ENCODE measurements at regions not wholly inside any gene's neighbourhood (a gene's known extent, or its start where the extent isn't known, plus 50 kb on each side); places are given as distances from the start of the nearest gene placed in this dataset.

- no peaks in the 10 kb centered on the region for H3K4me1 Mint-ChIP-seq (ENCODE audit: low read depth)
- H3K9me3 Mint-ChIP-seq (ENCODE audit: low read depth): peaks cover 3% of the 10 kb centered on the region
- no peaks in the 10 kb centered on the region for H3K27me3 Mint-ChIP-seq
- peaks cover 1% of the 10 kb centered on the region for H3K36me3 Mint-ChIP-seq (ENCODE audit: insufficient read depth)
- TF ChIP-seq, protein P1, sequence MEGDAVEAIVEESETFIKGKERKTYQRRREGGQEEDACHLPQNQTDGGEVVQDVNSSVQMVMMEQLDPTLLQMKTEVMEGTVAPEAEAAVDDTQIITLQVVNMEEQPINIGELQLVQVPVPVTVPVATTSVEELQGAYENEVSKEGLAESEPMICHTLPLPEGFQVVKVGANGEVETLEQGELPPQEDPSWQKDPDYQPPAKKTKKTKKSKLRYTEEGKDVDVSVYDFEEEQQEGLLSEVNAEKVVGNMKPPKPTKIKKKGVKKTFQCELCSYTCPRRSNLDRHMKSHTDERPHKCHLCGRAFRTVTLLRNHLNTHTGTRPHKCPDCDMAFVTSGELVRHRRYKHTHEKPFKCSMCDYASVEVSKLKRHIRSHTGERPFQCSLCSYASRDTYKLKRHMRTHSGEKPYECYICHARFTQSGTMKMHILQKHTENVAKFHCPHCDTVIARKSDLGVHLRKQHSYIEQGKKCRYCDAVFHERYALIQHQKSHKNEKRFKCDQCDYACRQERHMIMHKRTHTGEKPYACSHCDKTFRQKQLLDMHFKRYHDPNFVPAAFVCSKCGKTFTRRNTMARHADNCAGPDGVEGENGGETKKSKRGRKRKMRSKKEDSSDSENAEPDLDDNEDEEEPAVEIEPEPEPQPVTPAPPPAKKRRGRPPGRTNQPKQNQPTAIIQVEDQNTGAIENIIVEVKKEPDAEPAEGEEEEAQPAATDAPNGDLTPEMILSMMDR (IDR thresholded peaks at IDR 0.05; ENCODE audit: unreplicated experiment): no peak
- no peak overlapping the region for H3K4me3 Mint-ChIP-seq (ENCODE audit: low read depth)
- DNase-seq (ENCODE audit: low spot score, unreplicated experiment): no peak
- H3K27ac Mint-ChIP-seq: no peak overlapping the region
These were observed 139.8 kb upstream of the TANK start for GRCh38 chr2:161020437-161020836.

GRCh38 chr2:161028581-161028980, 131.6 kb upstream of the TANK start:
- no peaks in the 10 kb centered on the region for H3K4me1 Mint-ChIP-seq (ENCODE audit: low read depth)
- no peak overlapping the region for H3K27ac Mint-ChIP-seq
- H3K4me3 Mint-ChIP-seq (ENCODE audit: low read depth): no peak overlapping the region
- H3K27me3 Mint-ChIP-seq: no peaks in the 10 kb centered on the region
- no peaks in the 10 kb centered on the region for H3K9me3 Mint-ChIP-seq (ENCODE audit: low read depth)
- DNase-seq (ENCODE audit: low spot score, unreplicated experiment): no peak
- TF ChIP-seq, protein P1 (IDR thresholded peaks at IDR 0.05; ENCODE audit: unreplicated experiment): no peak
- H3K36me3 Mint-ChIP-seq (ENCODE audit: insufficient read depth): no peaks in the 10 kb centered on the region

DNA sequence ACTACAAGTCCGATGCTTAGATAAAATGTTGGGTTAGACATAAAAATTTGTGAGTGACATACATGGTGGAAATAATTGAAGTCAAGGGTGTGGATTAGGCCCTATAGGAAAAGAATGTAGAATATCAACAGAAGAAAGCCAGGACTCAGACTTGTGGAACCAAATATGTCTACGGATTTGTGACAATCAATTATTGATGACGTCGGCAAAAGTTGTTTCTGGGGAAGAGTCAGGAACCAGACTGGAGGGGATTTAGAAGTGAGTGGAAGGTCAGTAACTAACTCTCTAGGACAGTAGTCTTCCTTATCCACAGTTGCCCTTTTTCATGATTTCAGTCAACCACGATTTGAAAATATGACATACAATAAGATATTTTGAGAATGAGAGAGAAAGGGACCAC, 130.9 kb upstream of the TANK start:
- H3K4me3 Mint-ChIP-seq (ENCODE audit: low read depth): no peak overlapping the region
- H3K36me3 Mint-ChIP-seq (ENCODE audit: insufficient read depth): no peaks in the 10 kb centered on the region
- H3K27ac Mint-ChIP-seq: no peak overlapping the region
- TF ChIP-seq, protein P1 (IDR thresholded peaks at IDR 0.05; ENCODE audit: unreplicated experiment): no peak
- H3K4me1 Mint-ChIP-seq (ENCODE audit: low read depth): no peaks in the 10 kb centered on the region
- no peak for DNase-seq (ENCODE audit: low spot score, unreplicated experiment)
- H3K9me3 Mint-ChIP-seq (ENCODE audit: low read depth): no peaks in the 10 kb centered on the region
- H3K27me3 Mint-ChIP-seq: no peaks in the 10 kb centered on the region

DNA sequence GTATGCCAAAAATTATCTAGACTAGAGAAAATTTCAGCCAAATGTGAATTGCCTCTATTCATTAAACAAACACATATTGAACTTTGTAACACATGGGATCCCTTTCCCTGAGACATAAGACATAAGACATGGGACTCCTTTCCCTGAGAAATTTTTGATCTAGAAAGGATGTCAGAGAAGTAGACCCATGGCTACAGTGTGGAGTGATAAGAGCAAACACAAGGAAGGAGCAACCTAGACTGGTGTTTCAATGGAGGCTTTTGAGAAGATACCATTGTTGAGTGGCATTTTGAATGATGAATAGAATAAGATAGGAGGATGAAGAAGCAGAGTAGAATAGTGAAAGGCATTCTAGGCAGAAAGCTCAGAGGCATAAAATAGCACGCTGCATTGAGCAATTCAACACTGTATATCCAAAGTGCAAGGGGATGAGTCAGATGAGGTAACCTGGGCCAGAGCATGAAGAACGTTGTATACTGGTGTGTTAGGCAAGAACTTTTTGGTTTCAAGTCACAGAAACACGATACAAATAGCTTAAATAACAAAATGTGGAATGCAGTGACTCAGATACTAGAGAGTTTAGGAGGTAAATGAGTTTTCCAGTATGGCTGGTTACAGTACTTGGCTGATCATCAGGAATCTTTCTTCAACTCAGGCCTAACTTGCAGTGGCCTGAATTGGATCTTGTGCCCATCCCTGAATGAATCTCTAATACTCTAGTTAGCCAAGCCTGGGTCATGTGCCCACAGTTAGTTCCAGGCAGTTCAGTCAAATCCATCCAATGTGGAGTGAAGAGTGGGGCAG, 129.8 kb upstream of the TANK start:
- H3K27ac Mint-ChIP-seq: no peak overlapping the region
- no peaks in the 10 kb centered on the region for H3K27me3 Mint-ChIP-seq
- TF ChIP-seq, protein P1 (IDR thresholded peaks at IDR 0.05; ENCODE audit: unreplicated experiment): no peak
- H3K36me3 Mint-ChIP-seq (ENCODE audit: insufficient read depth): no peaks in the 10 kb centered on the region
- no peaks in the 10 kb centered on the region for H3K4me1 Mint-ChIP-seq (ENCODE audit: low read depth)
- H3K9me3 Mint-ChIP-seq (ENCODE audit: low read depth): peaks cover 1% of the 10 kb centered on the region
- DNase-seq (ENCODE audit: low spot score, unreplicated experiment): no peak
- no peak overlapping the region for H3K4me3 Mint-ChIP-seq (ENCODE audit: low read depth)

DNA sequence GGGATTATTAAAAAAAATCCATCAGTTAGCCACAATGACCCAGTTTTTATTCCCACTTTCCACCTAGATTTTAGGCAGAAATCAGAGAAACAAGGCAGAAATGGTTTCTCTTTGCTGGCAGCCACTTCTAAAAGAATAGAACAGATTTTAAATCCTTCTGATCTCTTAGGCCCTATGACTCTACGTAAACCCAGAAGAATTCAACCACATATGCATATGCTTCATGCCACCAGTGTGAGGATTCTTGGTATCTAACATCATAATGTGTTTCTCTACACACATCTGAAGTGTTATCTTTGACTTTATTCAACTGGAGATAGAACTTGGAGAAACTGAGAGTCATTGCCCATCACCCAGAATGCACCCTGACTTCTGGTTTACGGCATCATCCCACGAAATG, 128.7 kb upstream of the TANK start:
- TF ChIP-seq, protein P1 (IDR thresholded peaks at IDR 0.05; ENCODE audit: unreplicated experiment): no peak
- Mint-ChIP-seq H3K9me3 (ENCODE audit: low read depth) (peaks cover 3% of the 10 kb centered on the region), H3K27me3 (no peaks in the 10 kb centered on the region), H3K4me3 (ENCODE audit: low read depth) (no peak overlapping the region), H3K36me3 (ENCODE audit: insufficient read depth) (no peaks in the 10 kb centered on the region), H3K4me1 (ENCODE audit: low read depth) (no peaks in the 10 kb centered on the region), H3K27ac (no peak overlapping the region)
- DNase-seq (ENCODE audit: low spot score, unreplicated experiment): no peak
